HG03060 (cell line): ENCODE measurements at regions not wholly inside any gene's neighbourhood (a gene's known extent, or its start where the extent isn't known, plus 50 kb on each side); places are given as distances from the start of the nearest gene placed in this dataset.
"Not testable (repeated sequence)": the region's sequence is repeated elsewhere in the genome, so short reads cannot be mapped to it uniquely, and the experiment has no call there.

Experiments used
- ATAC-seq: cut with Tn5 transposase; IDR thresholded peaks from one replicate; pipeline ENCODE4 v1.9.1; 2021; ENCODE audit warnings: low read depth, moderate number of reproducible peaks; ENCODE audit not compliant: unreplicated experiment

DNA sequence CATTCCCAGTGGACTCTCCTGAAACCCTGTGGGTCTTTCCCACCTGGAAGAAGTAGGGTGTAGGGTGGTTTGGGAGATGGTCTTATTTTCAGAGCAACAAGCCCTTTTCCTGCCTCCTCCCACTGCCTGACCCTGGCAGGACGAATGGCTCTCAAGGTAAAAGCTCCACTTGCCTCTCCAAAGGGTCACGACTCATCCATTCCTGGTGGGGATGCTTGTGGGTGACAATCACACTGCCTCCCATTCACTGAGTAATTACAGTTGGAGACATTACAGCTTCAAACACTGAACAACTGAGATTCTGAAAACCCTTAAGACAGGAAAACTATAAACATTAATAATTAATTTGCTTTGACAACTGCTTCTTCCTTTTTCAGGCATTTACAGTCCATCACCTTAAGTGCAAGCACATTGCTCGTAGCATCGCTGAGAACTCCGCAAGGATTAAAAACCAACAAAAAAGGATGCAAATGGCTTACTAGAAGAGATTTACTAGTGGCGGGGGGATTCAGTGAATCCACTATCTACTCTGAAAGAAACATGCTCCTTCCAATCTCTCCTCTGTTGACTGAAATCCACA lies 199.6 kb upstream of the IRS2 start:
- no peak for ATAC-seq

DNA sequence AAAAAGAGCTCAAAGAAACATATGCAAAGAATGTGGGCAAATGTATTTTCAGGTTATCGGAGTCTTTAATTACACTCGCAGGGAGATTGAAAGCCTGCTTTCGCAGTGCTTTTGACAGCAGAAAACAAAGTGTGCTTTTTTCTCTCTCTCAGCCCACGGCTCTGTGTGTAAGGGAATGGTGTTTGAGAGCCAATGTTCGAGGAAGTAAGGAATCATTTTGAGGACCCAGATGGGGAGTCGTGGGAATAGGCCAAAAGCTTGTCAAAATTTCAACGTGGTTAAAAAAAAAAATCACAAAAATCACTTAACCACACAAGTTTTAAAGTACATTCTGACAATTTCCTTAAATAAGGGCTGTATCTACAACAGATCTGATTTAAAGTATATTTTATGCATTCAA lies 197.1 kb upstream of the IRS2 start:
- no peak for ATAC-seq

DNA sequence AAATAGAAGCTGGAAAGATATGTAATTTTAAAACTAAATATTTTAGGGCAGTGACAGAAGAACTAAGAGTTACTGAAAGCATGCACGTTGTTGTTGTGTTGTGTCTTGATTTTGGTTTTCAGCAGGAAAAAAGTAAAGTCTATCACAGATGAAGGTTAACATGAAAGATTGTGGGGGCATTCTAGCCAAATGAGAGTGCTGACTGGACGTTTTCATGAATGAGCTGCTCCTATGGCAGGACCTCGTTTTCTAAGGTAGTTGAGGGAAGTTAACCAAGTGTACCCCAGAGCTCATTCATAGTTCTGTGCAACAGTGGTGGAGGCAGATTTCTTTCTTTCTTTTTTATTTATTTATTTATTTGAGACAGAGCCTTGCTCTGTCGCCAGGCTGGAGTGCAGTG lies 194.6 kb upstream of the IRS2 start:
- ATAC-seq: no peak

DNA sequence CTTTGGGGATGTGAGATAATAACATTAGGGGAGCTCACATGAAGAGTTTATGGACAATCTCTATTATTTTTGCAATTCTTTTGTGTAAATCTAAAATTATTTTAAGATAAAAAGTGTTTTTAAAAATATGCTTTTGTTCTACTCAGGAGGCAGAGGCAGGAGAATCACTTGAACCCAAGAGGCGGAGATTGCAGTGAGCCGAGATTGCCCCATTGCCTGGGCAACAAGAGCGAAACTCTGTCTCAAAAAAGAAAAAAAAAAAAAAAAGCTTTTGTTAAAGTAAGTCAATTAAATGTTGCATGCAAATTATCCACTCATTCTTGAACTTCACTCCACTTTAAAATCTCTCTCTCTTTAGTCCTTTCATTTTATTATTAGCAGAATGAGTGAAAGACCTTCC lies 193.3 kb upstream of the IRS2 start:
- not testable (repeated sequence) for ATAC-seq

DNA sequence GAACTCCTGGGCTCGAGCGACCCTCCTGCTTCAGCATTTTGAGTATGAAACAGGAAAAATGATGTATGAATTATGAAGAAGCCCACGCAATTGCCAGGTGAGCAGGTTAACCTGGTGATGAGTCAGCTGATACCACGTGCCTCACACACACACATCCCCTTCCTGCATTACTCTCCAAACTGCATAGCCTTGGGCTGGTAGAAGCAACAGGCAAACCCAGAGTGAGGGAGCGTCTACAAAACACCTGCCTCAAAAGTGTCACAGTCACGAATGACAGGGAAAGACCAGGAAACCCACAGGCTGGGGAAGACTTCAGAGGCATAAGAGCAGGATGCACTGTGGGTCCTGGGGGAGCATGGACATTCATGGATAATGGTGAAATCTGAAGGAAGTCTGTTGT lies 192.8 kb upstream of the IRS2 start:
- no peak for ATAC-seq

- ATAC-seq: no peak
Measured at GRCh38 chr13:109977212-109977968, 191.0 kb upstream of the IRS2 start.

- ATAC-seq: no peak
Measured at GRCh38 chr13:109976206-109976997, 190.0 kb upstream of the IRS2 start.

DNA sequence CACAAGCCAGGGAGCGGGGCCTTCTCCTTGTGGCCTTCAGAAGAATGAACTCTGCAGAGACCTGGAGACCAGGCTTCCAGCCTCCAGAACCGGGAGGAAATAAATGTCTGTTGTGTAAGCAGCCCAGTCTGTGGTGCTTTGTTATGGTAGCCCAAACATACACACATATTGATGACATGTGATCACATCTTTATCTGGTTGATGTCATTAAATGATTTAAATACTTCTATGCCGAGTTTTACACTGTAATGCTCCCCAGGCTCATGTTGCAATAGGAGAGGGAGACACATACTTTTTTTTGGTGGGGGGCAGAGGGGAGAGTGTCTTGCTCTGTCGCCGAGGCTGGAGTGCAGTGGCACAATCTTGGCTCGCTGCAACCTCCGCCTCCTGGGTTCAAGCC lies 188.0 kb upstream of the IRS2 start:
- ATAC-seq: no peak

- ATAC-seq: no peak
Measured at GRCh38 chr13:109973279-109973678, 186.9 kb upstream of the IRS2 start.

- no peak for ATAC-seq
Measured at GRCh38 chr13:109971456-109972090, 185.2 kb upstream of the IRS2 start.

- no peak for ATAC-seq
Measured at GRCh38 chr13:109971006-109971405, 184.6 kb upstream of the IRS2 start.

DNA sequence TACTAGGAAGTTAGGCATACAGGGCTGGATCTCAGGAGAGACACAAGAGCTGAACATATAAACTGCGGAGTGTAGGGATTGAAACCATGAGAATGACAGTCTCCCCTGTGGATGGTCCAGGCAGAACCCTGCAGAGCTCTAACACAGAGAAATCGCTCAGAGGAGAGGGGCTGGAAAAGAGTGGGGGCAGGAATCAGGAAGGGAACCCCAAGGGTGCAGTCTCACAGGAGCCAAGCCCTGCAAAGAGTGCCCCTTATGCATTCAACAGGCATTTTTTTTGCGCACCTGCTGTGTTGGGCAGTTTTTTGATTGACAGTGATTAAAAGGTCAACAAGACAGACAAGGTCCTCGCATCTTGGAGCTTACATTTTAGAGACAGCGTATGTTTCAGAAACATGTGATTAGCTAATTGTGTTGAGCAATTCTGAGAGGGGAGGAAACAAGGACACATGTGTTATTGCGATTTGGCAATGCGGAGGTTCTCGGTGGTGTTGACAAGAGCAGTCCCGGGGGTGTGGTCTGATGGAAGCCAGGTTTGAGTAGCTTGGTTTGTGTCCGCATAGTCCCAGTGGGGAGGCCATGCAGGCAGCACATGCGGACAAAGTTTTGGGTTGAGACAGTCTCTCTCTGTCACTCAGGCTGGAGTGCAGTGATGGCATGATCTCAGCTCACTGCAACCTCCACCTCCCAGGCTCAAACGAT lies 182.6 kb upstream of the IRS2 start:
- no peak for ATAC-seq

- no peak for ATAC-seq
Measured at GRCh38 chr13:109963960-109964563, 177.7 kb upstream of the IRS2 start.

DNA sequence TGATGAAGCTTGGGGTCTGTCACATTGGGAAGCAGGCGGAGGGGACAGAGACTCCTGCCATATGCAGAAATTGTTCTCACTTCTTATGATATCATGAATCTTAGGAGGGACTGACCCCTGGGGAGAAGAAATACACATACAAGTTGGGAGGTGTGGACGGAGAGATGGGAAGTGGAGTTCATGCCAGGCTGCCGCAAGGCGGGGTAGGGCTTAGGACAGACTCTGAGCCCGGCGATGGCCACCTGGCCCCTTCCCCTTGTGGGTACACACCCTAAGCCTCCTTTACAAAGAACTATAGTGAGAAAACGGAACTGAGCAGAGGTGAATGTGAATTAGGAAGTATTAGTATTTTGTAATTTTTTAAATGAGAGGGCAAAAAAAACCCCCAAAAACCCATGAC lies 177.0 kb upstream of the IRS2 start:
- ATAC-seq: no peak

GRCh38 chr13:109959903-109960302 lies 173.5 kb upstream of the IRS2 start:
- no peak for ATAC-seq

- no peak for ATAC-seq
Measured at GRCh38 chr13:109957875-109958274, 171.5 kb upstream of the IRS2 start.

DNA sequence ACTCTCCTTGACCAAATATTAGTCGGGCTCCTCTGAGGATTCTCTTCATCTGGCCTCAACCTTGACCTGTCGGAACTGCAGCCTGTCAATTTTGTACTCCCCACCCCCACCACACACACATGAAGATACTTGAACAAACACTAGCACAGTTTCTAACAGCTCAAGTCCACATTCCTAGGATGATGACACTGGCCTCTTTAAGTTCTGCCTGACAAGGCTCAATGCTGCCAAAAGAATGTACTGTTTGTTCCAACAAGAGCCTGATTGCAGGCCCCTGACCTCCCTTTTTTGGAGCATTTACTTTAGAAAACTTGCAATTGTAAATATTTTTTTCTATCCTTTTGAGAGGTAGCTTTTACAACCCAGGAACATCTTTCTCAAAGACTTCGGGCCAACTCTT lies 169.2 kb upstream of the IRS2 start:
- ATAC-seq: no peak

DNA sequence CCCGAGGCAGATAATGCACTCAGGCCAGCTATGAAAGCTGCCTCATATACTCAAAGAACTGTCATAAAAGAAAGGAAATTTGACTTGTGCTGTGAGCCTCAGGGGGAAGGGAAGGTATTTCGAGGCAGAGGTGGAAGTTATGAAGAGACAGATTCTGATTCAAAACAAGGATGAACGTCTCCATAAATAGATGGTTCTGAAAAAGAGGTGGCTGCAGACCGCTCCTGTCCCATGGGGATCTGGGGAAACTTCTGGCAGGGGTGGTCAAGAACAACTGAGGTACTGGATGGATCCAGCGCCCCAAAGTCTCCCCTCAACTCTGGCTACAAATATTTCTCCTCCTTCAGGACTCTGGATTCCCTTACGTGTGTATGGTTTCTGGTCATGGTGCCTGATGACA lies 168.1 kb upstream of the IRS2 start:
- ATAC-seq: no peak

DNA sequence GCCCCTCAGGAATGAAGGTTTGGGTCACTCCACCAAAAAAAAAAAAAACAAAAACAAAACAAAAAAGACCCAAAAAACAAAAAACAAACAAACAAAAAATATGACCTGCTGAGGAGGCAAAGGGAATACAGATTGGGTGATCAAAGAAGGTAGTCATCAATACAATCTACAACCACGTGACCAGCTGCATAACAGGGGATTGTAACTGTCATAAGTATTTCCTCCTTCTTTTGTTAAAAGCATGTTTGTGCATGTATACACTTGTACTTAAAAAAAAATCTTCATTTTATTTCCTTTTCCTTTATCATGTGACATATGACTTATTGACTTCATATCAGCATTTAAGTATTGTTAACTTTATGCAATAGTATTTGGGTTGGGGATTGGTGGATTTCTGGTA lies 165.1 kb upstream of the IRS2 start:
- ATAC-seq: no peak

DNA sequence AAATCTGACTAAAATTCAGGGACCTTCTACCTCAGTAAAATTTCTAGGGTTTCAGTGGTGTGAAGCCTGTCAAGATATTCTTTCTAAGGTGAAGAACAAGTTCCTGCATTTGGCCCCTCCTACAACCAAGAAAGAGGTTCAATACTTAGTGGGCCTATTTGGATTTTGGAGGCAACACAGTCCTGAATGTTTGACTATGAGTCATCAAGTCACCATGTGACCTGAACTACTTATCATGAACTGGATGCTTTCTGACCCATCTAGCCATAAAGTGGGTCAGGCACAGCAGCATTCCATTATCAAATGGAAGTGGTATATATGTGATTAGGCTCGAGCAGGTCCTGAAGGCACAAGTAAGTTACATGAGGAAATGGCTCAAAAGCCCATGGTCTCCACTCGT lies 163.0 kb upstream of the IRS2 start:
- no peak for ATAC-seq
